ENCODE measurements at regions not wholly inside any gene's neighbourhood (a gene's known extent, or its start where the extent isn't known, plus 50 kb on each side); places are given as distances from the start of the nearest gene placed in this dataset.

DNA sequence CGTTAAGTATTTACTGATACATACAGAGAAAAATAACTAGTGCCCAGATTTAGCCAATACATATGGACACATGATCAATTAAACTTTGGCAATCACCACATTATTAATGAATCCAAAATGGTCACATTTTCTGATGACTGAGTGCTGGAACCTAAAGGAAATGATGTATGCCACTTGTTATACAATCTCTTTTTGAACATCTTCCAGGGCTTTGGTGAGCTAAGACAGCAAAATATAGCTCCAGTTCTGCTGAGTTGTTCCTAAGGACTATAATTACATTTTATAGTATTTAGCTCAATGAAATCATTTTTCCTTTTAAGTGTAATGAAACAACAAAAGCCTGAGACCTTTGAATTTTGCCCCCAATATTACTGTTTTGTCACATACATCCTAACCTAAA, 329.1 kb upstream of the ATP2B1 start:
- no peak for TF ChIP-seq CTCF (IDR thresholded peaks at IDR 0.05; ENCODE audit: insufficient read depth, missing control alignments)
- DNase-seq (ENCODE audit: insufficient read length, low spot score) (no peak), FAIRE-seq (no peak)

GRCh38 chr12:90036637-90037036, 328.0 kb upstream of the ATP2B1 start:
- DNase-seq (ENCODE audit: insufficient read length, low spot score) (no peak), FAIRE-seq (no peak)
- no peak for TF ChIP-seq CTCF (IDR thresholded peaks at IDR 0.05; ENCODE audit: insufficient read depth, missing control alignments)

- DNase-seq (ENCODE audit: insufficient read length, low spot score) = no peak
- no peak for FAIRE-seq
- TF ChIP-seq CTCF (IDR thresholded peaks at IDR 0.05; ENCODE audit: insufficient read depth, missing control alignments) = no peak
These were observed 322.1 kb upstream of the ATP2B1 start for GRCh38 chr12:90030726-90031125.

- FAIRE-seq (no peak), DNase-seq (ENCODE audit: insufficient read length, low spot score) (no peak)
- no peak for TF ChIP-seq CTCF (IDR thresholded peaks at IDR 0.05; ENCODE audit: insufficient read depth, missing control alignments)
These were observed 320.7 kb upstream of the ATP2B1 start for GRCh38 chr12:90029317-90029716.

DNA sequence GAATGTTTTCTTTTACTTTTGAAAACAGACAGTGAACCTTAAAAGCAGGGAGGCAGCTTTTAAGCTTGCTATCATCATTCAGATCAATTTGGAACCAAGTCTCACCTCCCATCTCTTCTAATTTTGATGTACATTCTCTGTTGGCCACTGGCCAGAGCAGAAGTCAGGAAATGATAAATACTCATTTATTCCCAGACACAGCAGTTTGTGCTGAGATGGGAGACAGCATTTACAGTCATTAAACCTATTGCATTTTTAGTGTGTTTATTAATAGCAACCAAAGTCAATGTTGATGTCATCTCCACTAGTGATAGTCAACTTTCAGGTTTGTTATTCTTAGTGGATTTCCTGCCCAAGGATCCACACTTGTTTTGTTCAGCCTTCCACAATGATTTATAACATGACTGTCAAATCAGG, 320.0 kb upstream of the ATP2B1 start:
- no peak for TF ChIP-seq CTCF (IDR thresholded peaks at IDR 0.05; ENCODE audit: insufficient read depth, missing control alignments)
- DNase-seq (ENCODE audit: insufficient read length, low spot score) = no peak
- FAIRE-seq = no peak

GRCh38 chr12:90027889-90028634, 319.4 kb upstream of the ATP2B1 start:
- peak; percentile 60 for FAIRE-seq
- no peak for DNase-seq (ENCODE audit: insufficient read length, low spot score)
- no peak for TF ChIP-seq CTCF (IDR thresholded peaks at IDR 0.05; ENCODE audit: insufficient read depth, missing control alignments)

DNA sequence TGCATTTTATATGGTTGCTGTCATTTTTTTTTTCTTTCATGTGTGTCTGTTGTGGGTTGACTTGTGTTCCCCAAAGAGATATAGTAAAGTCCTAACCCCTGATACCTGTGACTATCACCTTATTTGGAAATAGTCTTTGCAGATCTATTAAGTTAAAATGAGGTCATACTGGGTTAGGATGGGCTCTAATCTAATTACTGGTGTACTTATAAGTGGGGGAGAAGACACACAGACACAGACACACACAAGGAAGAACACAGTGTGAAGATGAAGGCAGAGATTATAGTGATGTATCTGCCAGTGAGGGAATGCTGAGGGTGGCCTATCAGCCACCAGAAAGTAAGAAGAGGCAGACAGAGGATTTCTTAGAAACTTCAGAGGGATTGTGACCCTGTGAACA, 318.4 kb upstream of the ATP2B1 start:
- no peak for DNase-seq (ENCODE audit: insufficient read length, low spot score)
- no peak for TF ChIP-seq CTCF (IDR thresholded peaks at IDR 0.05; ENCODE audit: insufficient read depth, missing control alignments)
- no peak for FAIRE-seq

Data from D721Med (cell line).